Eye (tissue), 1 donor: ENCODE measurements at regions not wholly inside any gene's neighbourhood (a gene's known extent, or its start where the extent isn't known, plus 50 kb on each side); places are given as distances from the start of the nearest gene placed in this dataset.

Experiments used
- DNase-seq: peaks from one replicate; pipeline ENCODE4 v3.0.0-alpha.2; 2015

DNA sequence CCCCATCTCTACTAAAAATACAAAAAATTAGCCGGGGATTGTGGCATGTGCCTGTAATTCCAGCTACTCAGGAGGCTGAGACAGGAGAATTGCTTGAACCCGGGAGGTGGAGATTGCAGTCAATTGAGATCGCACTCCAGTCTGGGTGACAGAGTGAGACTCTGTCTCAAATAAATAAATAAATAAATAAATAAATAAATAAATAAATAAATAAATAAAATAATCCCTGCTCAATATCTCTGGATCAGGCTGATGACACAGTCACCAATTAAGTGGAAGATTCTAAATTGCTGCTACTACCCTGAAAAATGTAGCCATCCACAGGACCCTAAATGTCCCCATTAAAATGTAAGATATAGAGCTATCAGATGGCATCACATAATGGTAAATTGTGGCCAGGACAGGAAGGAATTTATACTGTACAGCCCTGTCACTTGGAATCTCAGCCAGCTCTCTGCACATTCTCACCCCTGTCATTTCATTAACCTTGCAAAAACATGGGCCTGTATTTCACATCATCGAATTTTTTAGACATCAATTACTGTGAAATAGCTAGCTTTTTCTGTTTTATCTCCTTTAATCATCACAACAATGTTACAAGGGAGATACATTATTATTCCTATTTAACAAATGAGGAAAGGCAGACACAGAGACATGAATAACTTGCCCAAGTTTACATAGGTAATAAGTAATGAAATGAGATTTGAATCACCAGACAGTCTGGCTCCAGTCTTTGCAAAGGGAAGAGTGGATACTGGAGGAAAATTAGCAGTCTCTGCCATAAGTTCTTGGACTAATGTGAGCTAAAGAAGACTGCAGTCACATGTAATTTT is 56.7 kb upstream of the NTPCR start:
- DNase-seq, result no peak

GRCh38 chr1:232894436-232894835 is 56.0 kb upstream of the NTPCR start:
- DNase-seq, result no peak

DNA sequence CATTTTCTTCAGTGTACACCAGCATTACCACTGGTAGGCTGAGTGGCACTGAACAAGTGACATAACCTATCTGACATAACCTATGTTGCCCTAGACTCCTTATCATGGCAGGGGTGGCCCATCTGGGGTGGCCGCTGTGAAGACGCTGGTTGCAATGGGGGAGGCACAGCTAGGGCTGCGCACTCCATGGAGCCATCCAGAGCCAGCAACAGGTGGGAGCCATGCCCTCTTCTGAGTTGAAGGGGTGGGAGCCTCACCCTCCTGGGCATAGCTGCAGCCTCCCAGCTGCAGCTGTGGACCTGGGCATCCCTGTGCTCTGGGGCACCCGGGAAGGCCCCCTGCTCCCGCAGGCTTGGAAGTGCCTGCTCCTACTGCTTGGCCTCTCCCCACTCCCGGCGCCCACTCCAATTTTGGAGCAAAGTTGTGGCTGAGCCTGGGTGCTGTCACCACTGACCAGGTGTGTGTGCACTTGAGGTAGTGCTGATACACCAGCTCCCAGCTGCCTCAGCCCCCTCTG is 52.4 kb upstream of the NTPCR start:
- no peak for DNase-seq

DNA sequence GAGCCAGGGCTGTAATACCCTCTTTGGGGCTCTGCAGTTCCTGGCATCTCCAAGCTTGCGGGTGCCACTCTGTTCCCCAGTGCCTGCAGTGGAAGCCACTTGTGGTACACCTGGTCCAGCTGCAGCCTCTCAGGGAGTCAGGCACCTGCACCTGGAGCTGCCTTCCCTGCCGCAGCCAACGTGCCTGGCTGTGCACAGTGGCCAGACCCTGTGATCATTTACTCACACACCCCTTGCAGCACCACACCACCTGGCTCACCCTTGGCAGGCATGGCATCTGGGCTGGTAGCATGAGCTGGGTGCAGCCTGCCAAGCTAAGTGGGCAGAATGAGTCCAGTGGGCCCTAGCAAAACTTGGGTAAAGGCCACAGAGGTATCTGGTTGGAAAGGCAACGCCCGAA is 51.1 kb upstream of the NTPCR start:
- DNase-seq, result no peak

DNA sequence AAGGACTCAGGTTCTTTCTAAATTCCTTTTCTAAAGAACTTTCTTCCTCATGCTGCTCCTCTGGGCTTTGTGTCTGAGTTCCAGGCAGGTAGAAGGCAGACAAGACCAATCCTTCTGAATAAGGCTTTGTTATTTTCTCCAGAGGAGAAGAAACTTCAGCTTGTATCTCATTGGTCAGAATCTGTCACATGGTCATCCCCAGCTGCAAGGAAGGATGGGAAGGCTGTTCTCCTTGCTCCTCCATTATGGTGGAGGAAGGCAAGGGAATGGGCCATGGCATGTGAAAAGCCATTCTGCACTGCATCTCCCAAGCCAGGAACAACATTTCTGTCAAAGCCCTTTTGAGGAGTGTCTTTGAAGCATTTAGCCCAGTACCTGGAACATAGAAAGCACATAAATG is 50.6 kb upstream of the NTPCR start:
- DNase-seq, result no peak
